Erythroblast (primary cell): ENCODE measurements at regions not wholly inside any gene's neighbourhood (a gene's known extent, or its start where the extent isn't known, plus 50 kb on each side); places are given as distances from the start of the nearest gene placed in this dataset.

Source experiments
- GATA1 ChIP-seq: IDR thresholded peaks from 2 replicates; pipeline ENCODE4 v1.6.1; 2011; ENCODE audit warnings: low read depth, mild to moderate bottlenecking, control low read depth, low read length, moderate library complexity
- POLR2A ChIP-seq: IDR thresholded peaks from 2 replicates; pipeline ENCODE4 v1.6.1; 2011; ENCODE audit warnings: mild to moderate bottlenecking, low read length

GRCh38 chr18:35808796-35809195 lies 163.7 kb upstream of the RMP24 start:
- TF ChIP-seq POLR2A (no peak), GATA1 (no peak)
